DOHH2 (cell line): ENCODE measurements at regions not wholly inside any gene's neighbourhood (a gene's known extent, or its start where the extent isn't known, plus 50 kb on each side); places are given as distances from the start of the nearest gene placed in this dataset.

Experiments used
- EZH2phosphoT487 ChIP-seq: fragments of 200-600 bp; sonication (generic); IDR thresholded peaks from 2 replicates; pipeline ENCODE4 v1.6.1; 2017; ENCODE audit warnings: borderline replicate concordance, mild to moderate bottlenecking, antibody characterized with exemption, low read length, moderate library complexity, mixed read lengths
- TF ChIP-seq, protein P1 (sequence below): fragments of 200-600 bp; sonication (generic); IDR thresholded peaks from one replicate; pipeline ENCODE4 v1.5.1; 2014; ENCODE audit warnings: antibody characterized with exemption, mild to moderate bottlenecking, low read depth, low read length; ENCODE audit not compliant: poor library complexity, severe bottlenecking

DNA sequence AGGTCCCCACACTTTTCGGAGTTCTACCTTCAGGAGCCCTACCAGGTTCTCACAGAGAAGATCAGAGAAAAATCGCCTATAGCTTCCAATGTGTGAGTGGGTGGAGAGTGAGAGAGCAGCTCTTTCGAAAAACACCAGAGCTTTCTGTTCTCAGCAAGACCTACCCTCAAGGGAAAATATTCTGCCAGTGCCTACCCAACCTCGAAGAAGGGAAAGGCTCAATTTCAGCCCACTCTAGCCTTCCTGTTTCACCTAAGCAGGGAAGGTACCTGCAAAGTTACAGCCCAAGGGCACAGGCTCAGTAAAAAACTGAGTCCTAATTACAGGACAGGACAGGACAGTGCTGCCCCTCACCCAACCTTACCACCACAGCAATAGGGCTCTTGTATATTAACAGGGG, 104.0 kb upstream of the WDR17 start:
- TF ChIP-seq, protein P1, sequence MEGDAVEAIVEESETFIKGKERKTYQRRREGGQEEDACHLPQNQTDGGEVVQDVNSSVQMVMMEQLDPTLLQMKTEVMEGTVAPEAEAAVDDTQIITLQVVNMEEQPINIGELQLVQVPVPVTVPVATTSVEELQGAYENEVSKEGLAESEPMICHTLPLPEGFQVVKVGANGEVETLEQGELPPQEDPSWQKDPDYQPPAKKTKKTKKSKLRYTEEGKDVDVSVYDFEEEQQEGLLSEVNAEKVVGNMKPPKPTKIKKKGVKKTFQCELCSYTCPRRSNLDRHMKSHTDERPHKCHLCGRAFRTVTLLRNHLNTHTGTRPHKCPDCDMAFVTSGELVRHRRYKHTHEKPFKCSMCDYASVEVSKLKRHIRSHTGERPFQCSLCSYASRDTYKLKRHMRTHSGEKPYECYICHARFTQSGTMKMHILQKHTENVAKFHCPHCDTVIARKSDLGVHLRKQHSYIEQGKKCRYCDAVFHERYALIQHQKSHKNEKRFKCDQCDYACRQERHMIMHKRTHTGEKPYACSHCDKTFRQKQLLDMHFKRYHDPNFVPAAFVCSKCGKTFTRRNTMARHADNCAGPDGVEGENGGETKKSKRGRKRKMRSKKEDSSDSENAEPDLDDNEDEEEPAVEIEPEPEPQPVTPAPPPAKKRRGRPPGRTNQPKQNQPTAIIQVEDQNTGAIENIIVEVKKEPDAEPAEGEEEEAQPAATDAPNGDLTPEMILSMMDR, result no peak
- TF ChIP-seq EZH2phosphoT487, result no peak
